ENCODE measurements at regions not wholly inside any gene's neighbourhood (a gene's known extent, or its start where the extent isn't known, plus 50 kb on each side); places are given as distances from the start of the nearest gene placed in this dataset.
"Not testable (repeated sequence)": the region's sequence is repeated elsewhere in the genome, so short reads cannot be mapped to it uniquely, and the experiment has no call there.

DNA sequence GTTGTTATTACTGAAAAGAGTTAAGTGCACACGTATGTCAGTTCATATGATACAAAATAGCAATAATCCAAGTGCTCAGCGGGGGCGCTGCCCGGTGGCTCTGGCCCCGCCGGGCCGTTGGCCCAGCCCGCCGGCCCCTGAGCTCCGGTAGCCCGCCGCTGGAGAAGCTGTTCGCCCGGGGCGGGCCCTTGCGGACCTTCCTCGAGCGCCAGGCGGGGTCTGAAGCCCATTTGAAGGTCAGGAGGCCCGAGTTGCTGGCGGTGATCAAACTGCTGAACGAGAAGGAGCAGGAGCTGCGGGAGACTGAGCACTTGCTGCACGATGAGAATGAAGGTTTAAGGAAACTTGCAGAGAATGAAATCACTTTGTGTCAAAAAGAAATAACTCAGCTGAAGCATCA, 599.0 kb downstream of the TRIML1 start:
- not testable (repeated sequence) for TF ChIP-seq POLR2A, POLR2AphosphoS5 (IDR thresholded peaks at IDR 0.05)
- TF ChIP-seq, protein P1, sequence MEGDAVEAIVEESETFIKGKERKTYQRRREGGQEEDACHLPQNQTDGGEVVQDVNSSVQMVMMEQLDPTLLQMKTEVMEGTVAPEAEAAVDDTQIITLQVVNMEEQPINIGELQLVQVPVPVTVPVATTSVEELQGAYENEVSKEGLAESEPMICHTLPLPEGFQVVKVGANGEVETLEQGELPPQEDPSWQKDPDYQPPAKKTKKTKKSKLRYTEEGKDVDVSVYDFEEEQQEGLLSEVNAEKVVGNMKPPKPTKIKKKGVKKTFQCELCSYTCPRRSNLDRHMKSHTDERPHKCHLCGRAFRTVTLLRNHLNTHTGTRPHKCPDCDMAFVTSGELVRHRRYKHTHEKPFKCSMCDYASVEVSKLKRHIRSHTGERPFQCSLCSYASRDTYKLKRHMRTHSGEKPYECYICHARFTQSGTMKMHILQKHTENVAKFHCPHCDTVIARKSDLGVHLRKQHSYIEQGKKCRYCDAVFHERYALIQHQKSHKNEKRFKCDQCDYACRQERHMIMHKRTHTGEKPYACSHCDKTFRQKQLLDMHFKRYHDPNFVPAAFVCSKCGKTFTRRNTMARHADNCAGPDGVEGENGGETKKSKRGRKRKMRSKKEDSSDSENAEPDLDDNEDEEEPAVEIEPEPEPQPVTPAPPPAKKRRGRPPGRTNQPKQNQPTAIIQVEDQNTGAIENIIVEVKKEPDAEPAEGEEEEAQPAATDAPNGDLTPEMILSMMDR (IDR thresholded peaks at IDR 0.05), result not testable (repeated sequence)
